ENCODE measurements at regions not wholly inside any gene's neighbourhood (a gene's known extent, or its start where the extent isn't known, plus 50 kb on each side); places are given as distances from the start of the nearest gene placed in this dataset.

- DNase-seq (ENCODE audit: low read depth, low spot score): no peak
- intact Hi-C loops (cut with micrococcal nuclease) (no loop called here), dilution Hi-C loops (cut with MboI; ENCODE audit: extremely low pct_ligation_motif_present, low sequenced_read_pairs) (no loop called here)
- no TSS peak for BruUV-seq (replicated peaks)
- Histone ChIP-seq H3K36me3 (ENCODE audit: control insufficient read depth in 2 of 2, extremely low read depth in 1 of 2, insufficient read depth in 2 of 2, low read length in 2 of 2) (no peaks in the 10 kb centered on the region), H3K9me1 (replicated peaks; ENCODE audit: control insufficient read depth, extremely low read depth, insufficient read depth, low read length) (no peaks in the 10 kb centered on the region), H4K20me1 (replicated peaks; ENCODE audit: control insufficient read depth, extremely low read depth, insufficient read depth, low read length) (no peaks in the 10 kb centered on the region), H2AFZ (ENCODE audit: low read depth, low read length) (no peak overlapping the region), H3K4me1 (ENCODE audit: control insufficient read depth, extremely low read depth, insufficient read depth, low read length) (no peaks in the 10 kb centered on the region), H3K4me2 (ENCODE audit: insufficient read depth, low read length) (no peak overlapping the region), H3K79me2 (ENCODE audit: control insufficient read depth, insufficient read depth, low read length) (no peaks in the 10 kb centered on the region), H3K9me3 (replicated peaks; ENCODE audit: control insufficient read depth, insufficient read depth, low read length) (no peaks in the 10 kb centered on the region), H3K9ac (replicated peaks; ENCODE audit: extremely low read depth, insufficient read depth, low read length) (no peak overlapping the region), H3K4me3 (replicated peaks in 1 of 3; ENCODE audit: insufficient read depth in 1 of 3, low read depth in 1 of 3, low read length in 3 of 3) (no peak overlapping the region), H3K27ac (ENCODE audit: insufficient read depth, low read depth, low read length) (no peak overlapping the region), H3K27me3 (ENCODE audit: control insufficient read depth in 2 of 2, insufficient read depth in 2 of 2, low read length in 2 of 2) (no peaks in the 10 kb centered on the region)
- ChIA-PET POLR2A (no interaction called here), CTCF (interaction anchor here (1.4 to 1.5 kb wide), 2 partner anchors 18 to 33 kb away, joined by 3 to 4 read pairs; no protein-coding TSS in a partner anchor)
- TF ChIP-seq FOS (IDR thresholded peaks at IDR 0.05; ENCODE audit: borderline replicate concordance, insufficient read depth, low read length) (no peak), MYC (IDR thresholded peaks at IDR 0.05; ENCODE audit: low read depth, low read length) (no peak), EZH2 (IDR thresholded peaks at IDR 0.05; ENCODE audit: borderline replicate concordance, low read depth, low read length, severe bottlenecking) (no peak), CTCF (IDR thresholded peaks at IDR 0.05; ENCODE audit: extremely low read depth in 1 of 2, insufficient read depth in 1 of 2, low read depth in 1 of 2, low read length in 2 of 2) (no peak), JUN (IDR thresholded peaks at IDR 0.05; ENCODE audit: borderline replicate concordance, insufficient read depth, insufficient read length, low read depth) (no peak), POLR2A (IDR thresholded peaks at IDR 0.05; ENCODE audit: low read depth, low read length) (no peak), GATA2 (IDR thresholded peaks at IDR 0.05; ENCODE audit: insufficient read depth, insufficient read length, low read depth, low read length) (no peak), POLR2AphosphoS5 (IDR thresholded peaks at IDR 0.05; ENCODE audit: insufficient read depth, low read depth, low read length) (no peak)
- TF ChIP-seq, protein P1, sequence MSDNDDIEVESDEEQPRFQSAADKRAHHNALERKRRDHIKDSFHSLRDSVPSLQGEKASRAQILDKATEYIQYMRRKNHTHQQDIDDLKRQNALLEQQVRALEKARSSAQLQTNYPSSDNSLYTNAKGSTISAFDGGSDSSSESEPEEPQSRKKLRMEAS (IDR thresholded peaks at IDR 0.05; ENCODE audit: insufficient read depth, insufficient read length): no peak
- FAIRE-seq: no peak
Observed at GRCh38 chr17:53313746-53314145, 509.0 kb upstream of the KIF2B start.
